Endothelial cell (in vitro differentiated cells): ENCODE measurements at regions not wholly inside any gene's neighbourhood (a gene's known extent, or its start where the extent isn't known, plus 50 kb on each side); places are given as distances from the start of the nearest gene placed in this dataset.

Experiments used
- DNase-seq: peaks from one replicate; pipeline ENCODE4 v3.0.0; 2021; ENCODE audit warnings: low spot score
- H3K27ac Mint-ChIP-seq: one replicate; pipeline ENCODE4 v1.8.0; 2021; ENCODE audit warnings: mixed read lengths, inconsistent platforms; ENCODE audit not compliant: unreplicated experiment
- H3K27me3 Mint-ChIP-seq: one replicate; pipeline ENCODE4 v1.8.0; 2021; ENCODE audit warnings: mild to moderate bottlenecking, moderate library complexity, mixed read lengths, inconsistent platforms; ENCODE audit not compliant: unreplicated experiment
- H3K36me3 Mint-ChIP-seq: one replicate; pipeline ENCODE4 v1.8.0; 2021; ENCODE audit warnings: mild to moderate bottlenecking, low read depth, mixed read lengths, inconsistent platforms; ENCODE audit not compliant: unreplicated experiment
- H3K4me1 Mint-ChIP-seq: one replicate; pipeline ENCODE4 v1.8.0; 2021; ENCODE audit warnings: mild to moderate bottlenecking, mixed read lengths, inconsistent platforms; ENCODE audit not compliant: unreplicated experiment
- H3K4me3 Mint-ChIP-seq: one replicate; pipeline ENCODE4 v1.8.0; 2021; ENCODE audit warnings: mild to moderate bottlenecking, mixed read lengths, inconsistent platforms; ENCODE audit not compliant: unreplicated experiment
- H3K9me3 Mint-ChIP-seq: one replicate; pipeline ENCODE4 v1.8.0; 2021; ENCODE audit warnings: mixed read lengths, inconsistent platforms; ENCODE audit not compliant: unreplicated experiment
- CTCF ChIP-seq: fragments of 200-600 bp; sonication (generic); IDR thresholded peaks from one replicate; pipeline ENCODE4 v1.5.0; 2021; ENCODE audit warnings: antibody characterized with exemption; ENCODE audit not compliant: unreplicated experiment

GRCh38 chr12:13347241-13348043 is 150.9 kb downstream of the EMP1 start:
- Mint-ChIP-seq H3K27ac (no peak overlapping the region), H3K4me1 (peaks cover 2% of the 10 kb centered on the region), H3K27me3 (no peaks in the 10 kb centered on the region), H3K36me3 (no peaks in the 10 kb centered on the region), H3K4me3 (no peak overlapping the region), H3K9me3 (no peaks in the 10 kb centered on the region)
- TF ChIP-seq CTCF, result no peak
- DNase-seq, result no peak

GRCh38 chr12:13345722-13346121 is 149.2 kb downstream of the EMP1 start:
- no peaks in the 10 kb centered on the region for H3K27me3 Mint-ChIP-seq

GRCh38 chr12:13343375-13343774 is 146.8 kb downstream of the EMP1 start:
- Mint-ChIP-seq H3K27me3 (peaks cover 1% of the 10 kb centered on the region), H3K27ac (no peak overlapping the region), H3K36me3 (no peaks in the 10 kb centered on the region), H3K4me3 (no peak overlapping the region), H3K4me1 (peaks cover 4% of the 10 kb centered on the region), H3K9me3 (no peaks in the 10 kb centered on the region)
- no peak for TF ChIP-seq CTCF
- DNase-seq, result no peak

More at GRCh38 chr12:13345722-13346121, 149.2 kb downstream of the EMP1 start:
- Mint-ChIP-seq H3K4me1 (peaks cover 2% of the 10 kb centered on the region), H3K36me3 (no peaks in the 10 kb centered on the region), H3K27ac (no peak overlapping the region), H3K9me3 (no peaks in the 10 kb centered on the region), H3K4me3 (no peak overlapping the region)
- DNase-seq, result no peak
- no peak for TF ChIP-seq CTCF

GRCh38 chr12:13342971-13343370 is 146.4 kb downstream of the EMP1 start:
- no peak for TF ChIP-seq CTCF
- Mint-ChIP-seq H3K36me3 (no peaks in the 10 kb centered on the region), H3K9me3 (no peaks in the 10 kb centered on the region), H3K4me3 (no peak overlapping the region), H3K4me1 (peaks cover 2% of the 10 kb centered on the region), H3K27ac (no peak overlapping the region), H3K27me3 (peaks cover 1% of the 10 kb centered on the region)
- DNase-seq, result no peak

GRCh38 chr12:13340149-13340548 is 143.6 kb downstream of the EMP1 start:
- peaks cover 2% of the 10 kb centered on the region for H3K4me1 Mint-ChIP-seq
- peaks cover 1% of the 10 kb centered on the region for H3K27me3 Mint-ChIP-seq
- no peaks in the 10 kb centered on the region for H3K9me3 Mint-ChIP-seq
- H3K36me3 Mint-ChIP-seq, result no peaks in the 10 kb centered on the region
- no peak overlapping the region for H3K4me3 Mint-ChIP-seq
- TF ChIP-seq CTCF, result no peak
- no peak for DNase-seq
- H3K27ac Mint-ChIP-seq, result no peak overlapping the region
